ENCODE measurements at regions not wholly inside any gene's neighbourhood (a gene's known extent, or its start where the extent isn't known, plus 50 kb on each side); places are given as distances from the start of the nearest gene placed in this dataset.

- DNase-seq (ENCODE audit: low read depth in 6 of 9, low spot score in 9 of 9), result no peak
- Histone ChIP-seq H3K27me3 (ENCODE audit: control insufficient read depth in 2 of 2, insufficient read depth in 1 of 2, low read length in 1 of 2) (no peaks in the 10 kb centered on the region), H3K36me3 (ENCODE audit: control insufficient read depth in 2 of 2, insufficient read depth in 2 of 2, low read length in 1 of 2) (no peaks in the 10 kb centered on the region), H3K4me1 (ENCODE audit: control insufficient read depth in 2 of 2, insufficient read depth in 2 of 2, low read length in 2 of 2) (no peaks in the 10 kb centered on the region), H3K4me3 (ENCODE audit: low read length in 2 of 2) (no peak overlapping the region), H3K9me3 (ENCODE audit: control insufficient read depth in 2 of 2, insufficient read depth in 1 of 2, low read length in 1 of 2) (no peaks in the 10 kb centered on the region), H3K27ac (ENCODE audit: low read depth in 1 of 2, low read length in 1 of 2) (no peak overlapping the region)
- 99% methylated on average over 1 of the region's 1 CpG for WGBS
Measured at GRCh38 chr3:84439476-84439875, 519.3 kb upstream of the CADM2 start.

- Histone ChIP-seq H3K27me3 (ENCODE audit: control insufficient read depth in 2 of 2, insufficient read depth in 1 of 2, low read length in 1 of 2) (no peaks in the 10 kb centered on the region), H3K36me3 (ENCODE audit: control insufficient read depth in 2 of 2, insufficient read depth in 2 of 2, low read length in 1 of 2) (no peaks in the 10 kb centered on the region), H3K4me3 (ENCODE audit: low read length in 2 of 2) (no peak overlapping the region), H3K4me1 (ENCODE audit: control insufficient read depth in 2 of 2, insufficient read depth in 2 of 2, low read length in 2 of 2) (no peaks in the 10 kb centered on the region), H3K27ac (ENCODE audit: low read depth in 1 of 2, low read length in 1 of 2) (no peak overlapping the region), H3K9me3 (ENCODE audit: control insufficient read depth in 2 of 2, insufficient read depth in 1 of 2, low read length in 1 of 2) (no peaks in the 10 kb centered on the region)
- 84% methylated on average over 11 of the region's 11 CpGs for WGBS
- DNase-seq (ENCODE audit: low read depth in 6 of 9, low spot score in 9 of 9), result no peak
Measured at GRCh38 chr3:84440291-84440690, 518.5 kb upstream of the CADM2 start.

GRCh38 chr3:84442533-84442932 is 516.3 kb upstream of the CADM2 start:
- DNase-seq (ENCODE audit: low read depth in 6 of 9, low spot score in 9 of 9), result no peak
- no peak overlapping the region for H3K27ac ChIP-seq (ENCODE audit: low read depth in 1 of 2, low read length in 1 of 2)

GRCh38 chr3:84444726-84445521 is 513.9 kb upstream of the CADM2 start:
- DNase-seq (ENCODE audit: low read depth in 6 of 9, low spot score in 9 of 9), result no peak
- no peaks in the 10 kb centered on the region for H3K27me3 ChIP-seq (ENCODE audit: control insufficient read depth in 2 of 2, insufficient read depth in 1 of 2, low read length in 1 of 2)
- no peaks in the 10 kb centered on the region for H3K9me3 ChIP-seq (ENCODE audit: control insufficient read depth in 2 of 2, insufficient read depth in 1 of 2, low read length in 1 of 2)
- no peak overlapping the region for H3K4me3 ChIP-seq (ENCODE audit: low read length in 2 of 2)
- no peak overlapping the region for H3K27ac ChIP-seq (ENCODE audit: low read depth in 1 of 2, low read length in 1 of 2)
- WGBS, result 82% methylated on average over 6 of the region's 6 CpGs
- no peaks in the 10 kb centered on the region for H3K36me3 ChIP-seq (ENCODE audit: control insufficient read depth in 2 of 2, insufficient read depth in 2 of 2, low read length in 1 of 2)
- H3K4me1 ChIP-seq (ENCODE audit: control insufficient read depth in 2 of 2, insufficient read depth in 2 of 2, low read length in 2 of 2), result no peaks in the 10 kb centered on the region

More at GRCh38 chr3:84442533-84442932, 516.3 kb upstream of the CADM2 start:
- no peaks in the 10 kb centered on the region for H3K4me1 ChIP-seq (ENCODE audit: control insufficient read depth in 2 of 2, insufficient read depth in 2 of 2, low read length in 2 of 2)
- no peak overlapping the region for H3K4me3 ChIP-seq (ENCODE audit: low read length in 2 of 2)
- no peaks in the 10 kb centered on the region for H3K9me3 ChIP-seq (ENCODE audit: control insufficient read depth in 2 of 2, insufficient read depth in 1 of 2, low read length in 1 of 2)
- no peaks in the 10 kb centered on the region for H3K36me3 ChIP-seq (ENCODE audit: control insufficient read depth in 2 of 2, insufficient read depth in 2 of 2, low read length in 1 of 2)
- 94% methylated on average over 2 of the region's 2 CpGs for WGBS
- H3K27me3 ChIP-seq (ENCODE audit: control insufficient read depth in 2 of 2, insufficient read depth in 1 of 2, low read length in 1 of 2), result no peaks in the 10 kb centered on the region

GRCh38 chr3:84487296-84487695 is 471.5 kb upstream of the CADM2 start:
- H3K4me3 ChIP-seq (ENCODE audit: low read length in 2 of 2), result no peak overlapping the region
- H3K27me3 ChIP-seq (ENCODE audit: control insufficient read depth in 2 of 2, insufficient read depth in 1 of 2, low read length in 1 of 2), result no peaks in the 10 kb centered on the region
- no peaks in the 10 kb centered on the region for H3K4me1 ChIP-seq (ENCODE audit: control insufficient read depth in 2 of 2, insufficient read depth in 2 of 2, low read length in 2 of 2)
- no peak overlapping the region for H3K27ac ChIP-seq (ENCODE audit: low read depth in 1 of 2, low read length in 1 of 2)
- DNase-seq (ENCODE audit: low read depth in 6 of 9, low spot score in 9 of 9), result no peak
- H3K36me3 ChIP-seq (ENCODE audit: control insufficient read depth in 2 of 2, insufficient read depth in 2 of 2, low read length in 1 of 2), result no peaks in the 10 kb centered on the region
- 93% methylated on average over 8 of the region's 8 CpGs for WGBS
- H3K9me3 ChIP-seq (ENCODE audit: control insufficient read depth in 2 of 2, insufficient read depth in 1 of 2, low read length in 1 of 2), result peaks cover 0 to 2% of the 10 kb centered on the region in 2 donors

GRCh38 chr3:84504761-84505160 is 454.0 kb upstream of the CADM2 start:
- Histone ChIP-seq H3K4me3 (ENCODE audit: low read length in 2 of 2) (no peak overlapping the region), H3K27ac (ENCODE audit: low read depth in 1 of 2, low read length in 1 of 2) (no peak overlapping the region), H3K27me3 (ENCODE audit: control insufficient read depth in 2 of 2, insufficient read depth in 1 of 2, low read length in 1 of 2) (no peaks in the 10 kb centered on the region), H3K36me3 (ENCODE audit: control insufficient read depth in 2 of 2, insufficient read depth in 2 of 2, low read length in 1 of 2) (no peaks in the 10 kb centered on the region), H3K4me1 (ENCODE audit: control insufficient read depth in 2 of 2, insufficient read depth in 2 of 2, low read length in 2 of 2) (no peaks in the 10 kb centered on the region), H3K9me3 (ENCODE audit: control insufficient read depth in 2 of 2, insufficient read depth in 1 of 2, low read length in 1 of 2) (peaks cover 0 to 2% of the 10 kb centered on the region in 2 donors)
- WGBS, result 83% methylated on average over 1 of the region's 1 CpG
- DNase-seq (ENCODE audit: low read depth in 6 of 9, low spot score in 9 of 9), result no peak

- Histone ChIP-seq H3K36me3 (ENCODE audit: control insufficient read depth in 2 of 2, insufficient read depth in 2 of 2, low read length in 1 of 2) (no peaks in the 10 kb centered on the region), H3K9me3 (ENCODE audit: control insufficient read depth in 2 of 2, insufficient read depth in 1 of 2, low read length in 1 of 2) (peaks cover 0 to 7% of the 10 kb centered on the region in 2 donors), H3K4me1 (ENCODE audit: control insufficient read depth in 2 of 2, insufficient read depth in 2 of 2, low read length in 2 of 2) (no peaks in the 10 kb centered on the region), H3K4me3 (ENCODE audit: low read length in 2 of 2) (no peak overlapping the region), H3K27ac (ENCODE audit: low read depth in 1 of 2, low read length in 1 of 2) (no peak overlapping the region), H3K27me3 (ENCODE audit: control insufficient read depth in 2 of 2, insufficient read depth in 1 of 2, low read length in 1 of 2) (no peaks in the 10 kb centered on the region)
- no peak for DNase-seq (ENCODE audit: low read depth in 6 of 9, low spot score in 9 of 9)
- 84% methylated on average over 3 of the region's 3 CpGs for WGBS
Measured at GRCh38 chr3:84510007-84510406, 448.8 kb upstream of the CADM2 start.

GRCh38 chr3:84522893-84523292 is 435.9 kb upstream of the CADM2 start:
- 95% methylated on average over 6 of the region's 6 CpGs for WGBS
- no peak for DNase-seq (ENCODE audit: low read depth in 6 of 9, low spot score in 9 of 9)
- Histone ChIP-seq H3K4me1 (ENCODE audit: control insufficient read depth in 2 of 2, insufficient read depth in 2 of 2, low read length in 2 of 2) (no peaks in the 10 kb centered on the region), H3K27ac (ENCODE audit: low read depth in 1 of 2, low read length in 1 of 2) (no peak overlapping the region), H3K9me3 (ENCODE audit: control insufficient read depth in 2 of 2, insufficient read depth in 1 of 2, low read length in 1 of 2) (peaks cover 0 to 7% of the 10 kb centered on the region in 2 donors), H3K36me3 (ENCODE audit: control insufficient read depth in 2 of 2, insufficient read depth in 2 of 2, low read length in 1 of 2) (no peaks in the 10 kb centered on the region), H3K4me3 (ENCODE audit: low read length in 2 of 2) (no peak overlapping the region), H3K27me3 (ENCODE audit: control insufficient read depth in 2 of 2, insufficient read depth in 1 of 2, low read length in 1 of 2) (no peaks in the 10 kb centered on the region)

GRCh38 chr3:84536916-84537315 is 421.9 kb upstream of the CADM2 start:
- H3K27me3 ChIP-seq (ENCODE audit: control insufficient read depth in 2 of 2, insufficient read depth in 1 of 2, low read length in 1 of 2), result no peaks in the 10 kb centered on the region
- no peaks in the 10 kb centered on the region for H3K4me1 ChIP-seq (ENCODE audit: control insufficient read depth in 2 of 2, insufficient read depth in 2 of 2, low read length in 2 of 2)
- H3K4me3 ChIP-seq (ENCODE audit: low read length in 2 of 2), result no peak overlapping the region
- no peaks in the 10 kb centered on the region for H3K9me3 ChIP-seq (ENCODE audit: control insufficient read depth in 2 of 2, insufficient read depth in 1 of 2, low read length in 1 of 2)
- DNase-seq (ENCODE audit: low read depth in 6 of 9, low spot score in 9 of 9), result no peak
- WGBS, result 91% methylated on average over 3 of the region's 3 CpGs
- H3K27ac ChIP-seq (ENCODE audit: low read depth in 1 of 2, low read length in 1 of 2), result no peak overlapping the region
- H3K36me3 ChIP-seq (ENCODE audit: control insufficient read depth in 2 of 2, insufficient read depth in 2 of 2, low read length in 1 of 2), result no peaks in the 10 kb centered on the region
